ENCODE measurements at regions not wholly inside any gene's neighbourhood (a gene's known extent, or its start where the extent isn't known, plus 50 kb on each side); places are given as distances from the start of the nearest gene placed in this dataset.

GRCh38 chr11:70705097-70705496 is 306.8 kb downstream of the CTTN start:
- no peak overlapping the region for H3K27ac Mint-ChIP-seq
- POLR2A ChIA-PET = no interaction called here
- peaks cover 0 to 2% (median 0%) of the 10 kb centered on the region in 9 donors for H3K9me3 Mint-ChIP-seq

GRCh38 chr11:70705930-70706329 is 307.6 kb downstream of the CTTN start:
- POLR2A ChIA-PET = no interaction called here
- H3K4me3 Mint-ChIP-seq = no peak overlapping the region
- DNase-seq (no peak), ATAC-seq (no peak)
- H3K36me3 Mint-ChIP-seq = no peaks in the 10 kb centered on the region
- H3K27me3 Mint-ChIP-seq = peaks cover 0 to 16% (median 6%) of the 10 kb centered on the region in 5 donors
- H3K4me1 Mint-ChIP-seq = no peaks in the 10 kb centered on the region
- peaks cover 0 to 2% (median 0%) of the 10 kb centered on the region in 9 donors for H3K9me3 Mint-ChIP-seq
- H3K27ac Mint-ChIP-seq = no peak overlapping the region

More at GRCh38 chr11:70705097-70705496, 306.8 kb downstream of the CTTN start:
- Mint-ChIP-seq H3K36me3 (no peaks in the 10 kb centered on the region), H3K4me1 (no peaks in the 10 kb centered on the region), H3K27me3 (peaks cover 0 to 14% (median 3%) of the 10 kb centered on the region in 5 donors), H3K4me3 (no peak overlapping the region)
- DNase-seq (no peak), ATAC-seq (no peak)

GRCh38 chr11:70707821-70708220 is 309.5 kb downstream of the CTTN start:
- H3K27me3 Mint-ChIP-seq = peaks cover 3 to 16% (median 6%) of the 10 kb centered on the region in 5 donors
- H3K9me3 Mint-ChIP-seq = peaks cover 0 to 2% (median 0%) of the 10 kb centered on the region in 9 donors
- ATAC-seq (no peak), DNase-seq (no peak)
- H3K36me3 Mint-ChIP-seq = no peaks in the 10 kb centered on the region
- no peak overlapping the region for H3K4me3 Mint-ChIP-seq
- peak overlapping the region in 1 of 10 donors; percentile 50 for H3K27ac Mint-ChIP-seq
- POLR2A ChIA-PET = no interaction called here
- no peaks in the 10 kb centered on the region for H3K4me1 Mint-ChIP-seq

- ATAC-seq (no peak), DNase-seq (no peak)
- no peaks in the 10 kb centered on the region for H3K4me1 Mint-ChIP-seq
- H3K36me3 Mint-ChIP-seq = no peaks in the 10 kb centered on the region
- POLR2A ChIA-PET = no interaction called here
- no peaks in the 10 kb centered on the region for H3K9me3 Mint-ChIP-seq
- H3K27ac Mint-ChIP-seq = peak overlapping the region in 1 of 10 donors; percentile 43
- no peak overlapping the region for H3K4me3 Mint-ChIP-seq
- H3K27me3 Mint-ChIP-seq = peaks cover 4 to 27% (median 8%) of the 10 kb centered on the region in 5 donors
These were observed 311.3 kb downstream of the CTTN start for GRCh38 chr11:70709596-70709995.

GRCh38 chr11:70710192-70710591 is 311.9 kb downstream of the CTTN start:
- no peak for ATAC-seq
- no peaks in the 10 kb centered on the region for H3K9me3 Mint-ChIP-seq
- POLR2A ChIA-PET = no interaction called here
- H3K4me3 Mint-ChIP-seq = no peak overlapping the region
- no peak overlapping the region for H3K27ac Mint-ChIP-seq
- no peaks in the 10 kb centered on the region for H3K36me3 Mint-ChIP-seq
- H3K4me1 Mint-ChIP-seq = no peaks in the 10 kb centered on the region
- peaks cover 5 to 32% (median 11%) of the 10 kb centered on the region in 5 donors for H3K27me3 Mint-ChIP-seq
- DNase-seq = no peak

- Mint-ChIP-seq H3K4me1 (no peaks in the 10 kb centered on the region), H3K4me3 (no peak overlapping the region), H3K27ac (no peak overlapping the region), H3K9me3 (no peaks in the 10 kb centered on the region), H3K36me3 (no peaks in the 10 kb centered on the region), H3K27me3 (peaks cover 5 to 32% (median 11%) of the 10 kb centered on the region in 5 donors)
- no peak for DNase-seq
- POLR2A ChIA-PET = no interaction called here
- no peak for ATAC-seq
These were observed 312.3 kb downstream of the CTTN start for GRCh38 chr11:70710601-70711000.

- Mint-ChIP-seq H3K4me1 (no peaks in the 10 kb centered on the region), H3K9me3 (no peaks in the 10 kb centered on the region), H3K27me3 (peaks cover 5 to 32% (median 11%) of the 10 kb centered on the region in 5 donors), H3K4me3 (no peak overlapping the region), H3K27ac (no peak overlapping the region), H3K36me3 (no peaks in the 10 kb centered on the region)
- POLR2A ChIA-PET = no interaction called here
- no peak for DNase-seq
- ATAC-seq = no peak
These were observed 313.0 kb downstream of the CTTN start for GRCh38 chr11:70711095-70711910.

- ATAC-seq = no peak
- no peaks in the 10 kb centered on the region for H3K36me3 Mint-ChIP-seq
- DNase-seq = no peak
- no peaks in the 10 kb centered on the region for H3K4me1 Mint-ChIP-seq
- H3K27ac Mint-ChIP-seq = no peak overlapping the region
- H3K27me3 Mint-ChIP-seq = peaks cover 5 to 32% (median 11%) of the 10 kb centered on the region in 5 donors
- no peaks in the 10 kb centered on the region for H3K9me3 Mint-ChIP-seq
- no peak overlapping the region for H3K4me3 Mint-ChIP-seq
- POLR2A ChIA-PET = no interaction called here
These were observed 313.5 kb downstream of the CTTN start for GRCh38 chr11:70711911-70712185.

- Mint-ChIP-seq H3K27me3 (peaks cover 8 to 36% (median 17%) of the 10 kb centered on the region in 5 donors), H3K9me3 (no peaks in the 10 kb centered on the region), H3K27ac (no peak overlapping the region), H3K36me3 (no peaks in the 10 kb centered on the region), H3K4me1 (no peaks in the 10 kb centered on the region), H3K4me3 (no peak overlapping the region)
- DNase-seq (no peak), ATAC-seq (no peak)
- POLR2A ChIA-PET = no interaction called here
These were observed 314.1 kb downstream of the CTTN start for GRCh38 chr11:70712471-70712870.

- Mint-ChIP-seq H3K27ac (peak overlapping the region in 1 of 10 donors; percentile 46), H3K4me3 (no peak overlapping the region), H3K9me3 (no peaks in the 10 kb centered on the region), H3K27me3 (peaks cover 8 to 38% (median 19%) of the 10 kb centered on the region in 5 donors), H3K36me3 (no peaks in the 10 kb centered on the region), H3K4me1 (no peaks in the 10 kb centered on the region)
- POLR2A ChIA-PET = no interaction called here
- DNase-seq (no peak), ATAC-seq (no peak)
These were observed 314.9 kb downstream of the CTTN start for GRCh38 chr11:70713086-70713835.

- Mint-ChIP-seq H3K9me3 (no peaks in the 10 kb centered on the region), H3K4me3 (no peak overlapping the region), H3K27me3 (peaks cover 8 to 38% (median 22%) of the 10 kb centered on the region in 5 donors), H3K36me3 (no peaks in the 10 kb centered on the region), H3K4me1 (no peaks in the 10 kb centered on the region), H3K27ac (no peak overlapping the region)
- no peak for ATAC-seq
- DNase-seq = no peak
- POLR2A ChIA-PET = no interaction called here
These were observed 315.8 kb downstream of the CTTN start for GRCh38 chr11:70713988-70714665.

- no peak for ATAC-seq
- no peak for DNase-seq
- POLR2A ChIA-PET = interaction anchor here (0.6 kb wide), 1 partner anchor 16 kb away, joined by 3 read pairs; no protein-coding TSS in a partner anchor
- no peak overlapping the region for H3K4me3 Mint-ChIP-seq
- H3K27me3 Mint-ChIP-seq = peaks cover 6 to 25% (median 17%) of the 10 kb centered on the region in 5 donors
- H3K9me3 Mint-ChIP-seq = no peaks in the 10 kb centered on the region
- H3K27ac Mint-ChIP-seq = no peak overlapping the region
- H3K4me1 Mint-ChIP-seq = no peaks in the 10 kb centered on the region
- H3K36me3 Mint-ChIP-seq = no peaks in the 10 kb centered on the region
These were observed 317.0 kb downstream of the CTTN start for GRCh38 chr11:70715166-70715951.

All from naive thymus-derived CD8-positive, alpha-beta T cell (primary cell).